Right lobe of liver (tissue), 4 donors: ENCODE measurements at regions not wholly inside any gene's neighbourhood (a gene's known extent, or its start where the extent isn't known, plus 50 kb on each side); places are given as distances from the start of the nearest gene placed in this dataset.

Experiments used
- POLR2A ChIP-seq: fragments of 450-650 bp; IDR thresholded peaks from one replicate; pipeline ENCODE4 v1.6.1; 2017; ENCODE audit warnings: antibody characterized with exemption, mild to moderate bottlenecking
- TF ChIP-seq, protein P1 (sequence below), 4 donors: fragments of 200-600 bp in 3 of 4; fragments of 450-650 bp in 1 of 4; IDR thresholded peaks; one replicate each; pipeline versions ENCODE4 v1.5.1 to v1.8.0; 2016 to 2022; ENCODE audit warnings: antibody characterized with exemption in 4 of 4, mild to moderate bottlenecking in 2 of 4
- donor health status: DM: no; HTN: no; CAD: no.
- donor health status: DM: no; HTN: no; CAD: no.
- donor health status: DM: no; HTN: yes; CAD: no.

GRCh38 chr9:17938035-17938655 lies 359.3 kb downstream of the SH3GL2 start:
- TF ChIP-seq, protein P1, sequence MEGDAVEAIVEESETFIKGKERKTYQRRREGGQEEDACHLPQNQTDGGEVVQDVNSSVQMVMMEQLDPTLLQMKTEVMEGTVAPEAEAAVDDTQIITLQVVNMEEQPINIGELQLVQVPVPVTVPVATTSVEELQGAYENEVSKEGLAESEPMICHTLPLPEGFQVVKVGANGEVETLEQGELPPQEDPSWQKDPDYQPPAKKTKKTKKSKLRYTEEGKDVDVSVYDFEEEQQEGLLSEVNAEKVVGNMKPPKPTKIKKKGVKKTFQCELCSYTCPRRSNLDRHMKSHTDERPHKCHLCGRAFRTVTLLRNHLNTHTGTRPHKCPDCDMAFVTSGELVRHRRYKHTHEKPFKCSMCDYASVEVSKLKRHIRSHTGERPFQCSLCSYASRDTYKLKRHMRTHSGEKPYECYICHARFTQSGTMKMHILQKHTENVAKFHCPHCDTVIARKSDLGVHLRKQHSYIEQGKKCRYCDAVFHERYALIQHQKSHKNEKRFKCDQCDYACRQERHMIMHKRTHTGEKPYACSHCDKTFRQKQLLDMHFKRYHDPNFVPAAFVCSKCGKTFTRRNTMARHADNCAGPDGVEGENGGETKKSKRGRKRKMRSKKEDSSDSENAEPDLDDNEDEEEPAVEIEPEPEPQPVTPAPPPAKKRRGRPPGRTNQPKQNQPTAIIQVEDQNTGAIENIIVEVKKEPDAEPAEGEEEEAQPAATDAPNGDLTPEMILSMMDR (IDR thresholded peaks at IDR 0.05) = no peak
- TF ChIP-seq POLR2A = no peak
